K562 (cell line): ENCODE measurements at regions not wholly inside any gene's neighbourhood (a gene's known extent, or its start where the extent isn't known, plus 50 kb on each side); places are given as distances from the start of the nearest gene placed in this dataset.

Experiments used
- ASH1L ChIP-seq: fragments of 450-650 bp; IDR thresholded peaks from 2 replicates; pipeline ENCODE4 v1.6.1; 2018; ENCODE audit warnings: borderline replicate concordance, mild to moderate bottlenecking, low read depth; ENCODE audit not compliant: partially characterized antibody
- RBM17 ChIP-seq: fragments of 200-400 bp; formaldehyde crosslinking; IDR thresholded peaks from 2 replicates; pipeline ENCODE4 v1.6.1; 2017; ENCODE audit warnings: low read depth, mild to moderate bottlenecking, low read length, borderline replicate concordance
- SAFB ChIP-seq: fragments of 200-400 bp; formaldehyde crosslinking; IDR thresholded peaks from 2 replicates; pipeline ENCODE4 v1.6.1; 2017; ENCODE audit warnings: low read depth, low read length, borderline replicate concordance
- TCF3 ChIP-seq: sonication (generic); formaldehyde crosslinking; IDR thresholded peaks from 2 replicates; pipeline ENCODE4 v1.4.0; 2020; ENCODE audit warnings: mild to moderate bottlenecking, missing genetic modification reagents
- XRCC3 ChIP-seq: fragments of 450-650 bp; IDR thresholded peaks from 2 replicates; pipeline ENCODE4 v1.6.1; 2017; ENCODE audit warnings: mild to moderate bottlenecking, moderate library complexity
- ZNF717 ChIP-seq: fragments of 250-450 bp; sonication (Bioruptor Pico); IDR thresholded peaks from 2 replicates; pipeline ENCODE4 v1.5.0; 2021
- TF ChIP-seq, protein P1 (sequence below): fragments of 250-450 bp; sonication (Bioruptor Pico); IDR thresholded peaks from 2 replicates; pipeline ENCODE4 v1.4.0; 2020; ENCODE audit warnings: borderline replicate concordance
- TF ChIP-seq, protein P2 (sequence below): fragments of 450-650 bp; IDR thresholded peaks from 2 replicates; pipeline ENCODE4 v1.6.1; 2016; ENCODE audit warnings: antibody characterized with exemption
- TF ChIP-seq, protein P3 (sequence below): fragments of 250-450 bp; sonication (Bioruptor Pico); IDR thresholded peaks from 2 replicates; pipeline ENCODE4 v1.4.0; 2020
- TF ChIP-seq, protein P4 (sequence below): sonication (generic); formaldehyde crosslinking; IDR thresholded peaks from 2 replicates; pipeline ENCODE4 v1.8.0; 2022; ENCODE audit warnings: mild to moderate bottlenecking, missing genetic modification reagents
- TF ChIP-seq, protein P5 (sequence below), 2 experiments: fragments of 250-450 bp in 1 of 2; fragments of 450-650 bp in 1 of 2; sonication (Bioruptor Pico) in 1 of 2; IDR thresholded peaks; 2 replicates each; pipeline versions ENCODE4 v1.6.1 to v1.8.0; 2016 to 2021; ENCODE audit warnings: mild to moderate bottlenecking in 2 of 2, moderate library complexity in 2 of 2, missing compliant biosample characterization in 1 of 2, missing genetic modification characterization in 1 of 2
- TF ChIP-seq, protein P6 (sequence below): fragments of 250-450 bp; sonication (Bioruptor Pico); IDR thresholded peaks from 2 replicates; pipeline ENCODE4 v1.4.0; 2020; ENCODE audit warnings: mild to moderate bottlenecking, moderate library complexity, borderline replicate concordance

DNA sequence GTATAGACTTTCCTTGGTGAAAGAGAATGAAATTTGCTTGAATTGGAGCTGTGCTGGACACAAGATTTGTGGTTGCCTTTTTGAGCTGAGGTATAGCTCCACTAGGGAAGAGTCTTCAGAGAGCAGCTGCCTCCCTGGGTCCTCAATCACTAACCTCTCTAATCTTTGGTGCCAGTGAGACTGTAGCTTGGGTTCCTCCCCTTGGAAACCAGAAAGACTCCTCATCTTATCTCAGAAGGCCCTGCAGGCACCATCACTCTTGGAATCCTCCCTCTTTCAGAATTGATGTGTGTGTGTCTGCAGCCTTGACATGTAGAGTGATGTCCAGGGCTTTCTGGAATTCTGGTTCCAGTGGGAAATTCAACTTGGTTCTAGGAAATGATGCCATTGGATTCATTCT is 426.5 kb downstream of the RPS24 start (continued):
- TF ChIP-seq, protein P1, sequence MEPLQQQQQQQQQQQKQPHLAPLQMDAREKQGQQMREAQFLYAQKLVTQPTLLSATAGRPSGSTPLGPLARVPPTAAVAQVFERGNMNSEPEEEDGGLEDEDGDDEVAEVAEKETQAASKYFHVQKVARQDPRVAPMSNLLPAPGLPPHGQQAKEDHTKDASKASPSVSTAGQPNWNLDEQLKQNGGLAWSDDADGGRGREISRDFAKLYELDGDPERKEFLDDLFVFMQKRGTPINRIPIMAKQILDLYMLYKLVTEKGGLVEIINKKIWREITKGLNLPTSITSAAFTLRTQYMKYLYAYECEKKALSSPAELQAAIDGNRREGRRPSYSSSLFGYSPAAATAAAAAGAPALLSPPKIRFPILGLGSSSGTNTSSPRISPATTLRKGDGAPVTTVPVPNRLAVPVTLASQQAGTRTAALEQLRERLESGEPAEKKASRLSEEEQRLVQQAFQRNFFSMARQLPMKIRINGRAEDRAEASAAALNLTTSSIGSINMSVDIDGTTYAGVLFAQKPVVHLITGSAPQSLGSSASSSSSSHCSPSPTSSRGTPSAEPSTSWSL (CRISPR knock-in tag): no peak
- TF ChIP-seq ZNF717 (CRISPR knock-in tag): no peak
- TF ChIP-seq, protein P2, sequence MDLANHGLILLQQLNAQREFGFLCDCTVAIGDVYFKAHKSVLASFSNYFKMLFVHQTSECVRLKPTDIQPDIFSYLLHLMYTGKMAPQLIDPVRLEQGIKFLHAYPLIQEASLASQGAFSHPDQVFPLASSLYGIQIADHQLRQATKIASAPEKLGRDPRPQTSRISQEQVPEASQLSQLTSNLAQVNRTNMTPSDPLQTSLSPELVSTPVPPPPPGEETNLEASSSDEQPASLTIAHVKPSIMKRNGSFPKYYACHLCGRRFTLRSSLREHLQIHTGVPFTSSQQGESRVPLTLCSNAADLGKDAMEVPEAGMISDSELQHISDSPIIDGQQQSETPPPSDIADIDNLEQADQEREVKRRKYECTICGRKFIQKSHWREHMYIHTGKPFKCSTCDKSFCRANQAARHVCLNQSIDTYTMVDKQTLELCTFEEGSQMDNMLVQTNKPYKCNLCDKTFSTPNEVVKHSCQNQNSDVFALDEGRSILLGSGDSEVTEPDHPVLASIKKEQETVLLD: no peak
- TF ChIP-seq, protein P3, sequence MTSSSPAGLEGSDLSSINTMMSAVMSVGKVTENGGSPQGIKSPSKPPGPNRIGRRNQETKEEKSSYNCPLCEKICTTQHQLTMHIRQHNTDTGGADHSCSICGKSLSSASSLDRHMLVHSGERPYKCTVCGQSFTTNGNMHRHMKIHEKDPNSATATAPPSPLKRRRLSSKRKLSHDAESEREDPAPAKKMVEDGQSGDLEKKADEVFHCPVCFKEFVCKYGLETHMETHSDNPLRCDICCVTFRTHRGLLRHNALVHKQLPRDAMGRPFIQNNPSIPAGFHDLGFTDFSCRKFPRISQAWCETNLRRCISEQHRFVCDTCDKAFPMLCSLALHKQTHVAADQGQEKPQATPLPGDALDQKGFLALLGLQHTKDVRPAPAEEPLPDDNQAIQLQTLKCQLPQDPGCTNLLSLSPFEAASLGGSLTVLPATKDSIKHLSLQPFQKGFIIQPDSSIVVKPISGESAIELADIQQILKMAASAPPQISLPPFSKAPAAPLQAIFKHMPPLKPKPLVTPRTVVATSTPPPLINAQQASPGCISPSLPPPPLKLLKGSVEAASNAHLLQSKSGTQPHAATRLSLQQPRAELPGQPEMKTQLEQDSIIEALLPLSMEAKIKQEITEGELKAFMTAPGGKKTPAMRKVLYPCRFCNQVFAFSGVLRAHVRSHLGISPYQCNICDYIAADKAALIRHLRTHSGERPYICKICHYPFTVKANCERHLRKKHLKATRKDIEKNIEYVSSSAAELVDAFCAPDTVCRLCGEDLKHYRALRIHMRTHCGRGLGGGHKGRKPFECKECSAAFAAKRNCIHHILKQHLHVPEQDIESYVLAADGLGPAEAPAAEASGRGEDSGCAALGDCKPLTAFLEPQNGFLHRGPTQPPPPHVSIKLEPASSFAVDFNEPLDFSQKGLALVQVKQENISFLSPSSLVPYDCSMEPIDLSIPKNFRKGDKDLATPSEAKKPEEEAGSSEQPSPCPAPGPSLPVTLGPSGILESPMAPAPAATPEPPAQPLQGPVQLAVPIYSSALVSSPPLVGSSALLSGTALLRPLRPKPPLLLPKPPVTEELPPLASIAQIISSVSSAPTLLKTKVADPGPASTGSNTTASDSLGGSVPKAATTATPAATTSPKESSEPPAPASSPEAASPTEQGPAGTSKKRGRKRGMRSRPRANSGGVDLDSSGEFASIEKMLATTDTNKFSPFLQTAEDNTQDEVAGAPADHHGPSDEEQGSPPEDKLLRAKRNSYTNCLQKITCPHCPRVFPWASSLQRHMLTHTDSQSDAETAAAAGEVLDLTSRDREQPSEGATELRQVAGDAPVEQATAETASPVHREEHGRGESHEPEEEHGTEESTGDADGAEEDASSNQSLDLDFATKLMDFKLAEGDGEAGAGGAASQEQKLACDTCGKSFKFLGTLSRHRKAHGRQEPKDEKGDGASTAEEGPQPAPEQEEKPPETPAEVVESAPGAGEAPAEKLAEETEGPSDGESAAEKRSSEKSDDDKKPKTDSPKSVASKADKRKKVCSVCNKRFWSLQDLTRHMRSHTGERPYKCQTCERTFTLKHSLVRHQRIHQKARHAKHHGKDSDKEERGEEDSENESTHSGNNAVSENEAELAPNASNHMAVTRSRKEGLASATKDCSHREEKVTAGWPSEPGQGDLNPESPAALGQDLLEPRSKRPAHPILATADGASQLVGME (CRISPR knock-in tag): peak; percentile 77; the same call in 1 of the 2 replicates
- TF ChIP-seq, protein P4, sequence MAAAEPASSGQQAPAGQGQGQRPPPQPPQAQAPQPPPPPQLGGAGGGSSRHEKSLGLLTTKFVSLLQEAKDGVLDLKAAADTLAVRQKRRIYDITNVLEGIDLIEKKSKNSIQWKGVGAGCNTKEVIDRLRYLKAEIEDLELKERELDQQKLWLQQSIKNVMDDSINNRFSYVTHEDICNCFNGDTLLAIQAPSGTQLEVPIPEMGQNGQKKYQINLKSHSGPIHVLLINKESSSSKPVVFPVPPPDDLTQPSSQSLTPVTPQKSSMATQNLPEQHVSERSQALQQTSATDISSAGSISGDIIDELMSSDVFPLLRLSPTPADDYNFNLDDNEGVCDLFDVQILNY (CRISPR knock-in tag): no peak
- TF ChIP-seq, protein P5, sequence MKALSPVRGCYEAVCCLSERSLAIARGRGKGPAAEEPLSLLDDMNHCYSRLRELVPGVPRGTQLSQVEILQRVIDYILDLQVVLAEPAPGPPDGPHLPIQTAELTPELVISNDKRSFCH (CRISPR knock-in tag; IDR thresholded peaks at IDR 0.05): no peak
- TF ChIP-seq, protein P5 (tag; IDR thresholded peaks at IDR 0.05): no peak
- no peak for TF ChIP-seq XRCC3
- no peak for TF ChIP-seq SAFB
- no peak for TF ChIP-seq RBM17
- TF ChIP-seq TCF3 (CRISPR knock-in tag): peak; percentile 79
- TF ChIP-seq ASH1L: no peak
- TF ChIP-seq, protein P6, sequence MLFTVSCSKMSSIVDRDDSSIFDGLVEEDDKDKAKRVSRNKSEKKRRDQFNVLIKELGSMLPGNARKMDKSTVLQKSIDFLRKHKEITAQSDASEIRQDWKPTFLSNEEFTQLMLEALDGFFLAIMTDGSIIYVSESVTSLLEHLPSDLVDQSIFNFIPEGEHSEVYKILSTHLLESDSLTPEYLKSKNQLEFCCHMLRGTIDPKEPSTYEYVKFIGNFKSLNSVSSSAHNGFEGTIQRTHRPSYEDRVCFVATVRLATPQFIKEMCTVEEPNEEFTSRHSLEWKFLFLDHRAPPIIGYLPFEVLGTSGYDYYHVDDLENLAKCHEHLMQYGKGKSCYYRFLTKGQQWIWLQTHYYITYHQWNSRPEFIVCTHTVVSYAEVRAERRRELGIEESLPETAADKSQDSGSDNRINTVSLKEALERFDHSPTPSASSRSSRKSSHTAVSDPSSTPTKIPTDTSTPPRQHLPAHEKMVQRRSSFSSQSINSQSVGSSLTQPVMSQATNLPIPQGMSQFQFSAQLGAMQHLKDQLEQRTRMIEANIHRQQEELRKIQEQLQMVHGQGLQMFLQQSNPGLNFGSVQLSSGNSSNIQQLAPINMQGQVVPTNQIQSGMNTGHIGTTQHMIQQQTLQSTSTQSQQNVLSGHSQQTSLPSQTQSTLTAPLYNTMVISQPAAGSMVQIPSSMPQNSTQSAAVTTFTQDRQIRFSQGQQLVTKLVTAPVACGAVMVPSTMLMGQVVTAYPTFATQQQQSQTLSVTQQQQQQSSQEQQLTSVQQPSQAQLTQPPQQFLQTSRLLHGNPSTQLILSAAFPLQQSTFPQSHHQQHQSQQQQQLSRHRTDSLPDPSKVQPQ: no peak
